Chondrocyte (in vitro differentiated cells): ENCODE measurements at regions not wholly inside any gene's neighbourhood (a gene's known extent, or its start where the extent isn't known, plus 50 kb on each side); places are given as distances from the start of the nearest gene placed in this dataset.
"Not testable (repeated sequence)": the region's sequence is repeated elsewhere in the genome, so short reads cannot be mapped to it uniquely, and the experiment has no call there.

Experiments
- DNase-seq: peaks from one replicate; pipeline ENCODE4 v3.0.0; 2021; ENCODE audit warnings: mixed read lengths, low spot score
- H3K27ac Mint-ChIP-seq: one replicate; pipeline ENCODE4 v1.8.0; 2021; ENCODE audit warnings: mild to moderate bottlenecking, moderate library complexity, mixed read lengths; ENCODE audit not compliant: unreplicated experiment
- H3K27me3 Mint-ChIP-seq: 2 replicates; pipeline ENCODE4 v1.8.0; 2021; ENCODE audit warnings: low read depth, mixed read lengths
- H3K36me3 Mint-ChIP-seq: 2 replicates; pipeline ENCODE4 v1.8.0; 2021; ENCODE audit warnings: low read depth, mixed read lengths
- H3K4me1 Mint-ChIP-seq: 2 replicates; pipeline ENCODE4 v1.8.0; 2021; ENCODE audit warnings: low read depth, mild to moderate bottlenecking, mixed read lengths
- H3K4me3 Mint-ChIP-seq: one replicate; pipeline ENCODE4 v1.8.0; 2021; ENCODE audit warnings: mild to moderate bottlenecking, moderate library complexity, mixed read lengths; ENCODE audit not compliant: unreplicated experiment
- H3K9me3 Mint-ChIP-seq: 2 replicates; pipeline ENCODE4 v1.8.0; 2021; ENCODE audit warnings: low read depth, mixed read lengths
- TF ChIP-seq, protein P1 (sequence below): fragments of 200-600 bp; sonication (generic); IDR thresholded peaks from 2 replicates; pipeline ENCODE4 v1.5.0; 2021; ENCODE audit warnings: antibody characterized with exemption, mild to moderate bottlenecking, moderate library complexity

DNA sequence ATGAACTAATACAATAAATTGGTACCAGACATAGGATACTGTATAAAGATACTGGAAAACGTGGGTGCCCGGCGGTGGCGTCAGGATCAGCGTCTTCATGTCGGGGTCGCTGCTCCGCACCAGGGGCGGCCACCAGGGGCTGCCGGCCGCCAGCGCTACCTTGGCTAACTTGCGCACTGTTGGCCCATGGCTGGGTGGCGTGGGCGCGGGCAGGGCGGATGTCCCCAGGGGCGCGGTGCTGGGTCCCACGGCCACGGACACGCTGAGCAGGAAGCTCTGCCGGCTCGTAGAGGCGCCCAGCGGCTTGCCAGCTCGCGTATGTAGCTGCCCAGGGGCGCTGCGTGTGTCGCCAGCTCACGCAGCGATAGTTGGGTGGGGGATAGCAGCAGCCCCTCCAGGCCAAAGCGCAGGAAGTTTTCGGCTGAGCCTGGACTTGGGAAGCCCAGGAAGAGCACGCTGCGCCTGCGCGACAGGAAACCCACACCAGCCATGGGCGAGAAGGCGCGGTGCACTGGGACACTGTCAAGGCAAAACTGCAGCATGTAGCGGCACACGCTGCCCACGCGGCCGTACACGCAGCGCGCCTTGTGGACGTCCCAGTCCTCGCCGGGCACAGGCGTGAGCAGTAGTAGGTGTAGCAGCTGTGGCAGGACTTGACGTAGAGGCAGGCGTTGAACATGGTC, 299.9 kb downstream of the CCDC74A start:
- H3K4me1 Mint-ChIP-seq = no peaks in the 10 kb centered on the region
- DNase-seq = no peak
- no peaks in the 10 kb centered on the region for H3K9me3 Mint-ChIP-seq
- TF ChIP-seq, protein P1, sequence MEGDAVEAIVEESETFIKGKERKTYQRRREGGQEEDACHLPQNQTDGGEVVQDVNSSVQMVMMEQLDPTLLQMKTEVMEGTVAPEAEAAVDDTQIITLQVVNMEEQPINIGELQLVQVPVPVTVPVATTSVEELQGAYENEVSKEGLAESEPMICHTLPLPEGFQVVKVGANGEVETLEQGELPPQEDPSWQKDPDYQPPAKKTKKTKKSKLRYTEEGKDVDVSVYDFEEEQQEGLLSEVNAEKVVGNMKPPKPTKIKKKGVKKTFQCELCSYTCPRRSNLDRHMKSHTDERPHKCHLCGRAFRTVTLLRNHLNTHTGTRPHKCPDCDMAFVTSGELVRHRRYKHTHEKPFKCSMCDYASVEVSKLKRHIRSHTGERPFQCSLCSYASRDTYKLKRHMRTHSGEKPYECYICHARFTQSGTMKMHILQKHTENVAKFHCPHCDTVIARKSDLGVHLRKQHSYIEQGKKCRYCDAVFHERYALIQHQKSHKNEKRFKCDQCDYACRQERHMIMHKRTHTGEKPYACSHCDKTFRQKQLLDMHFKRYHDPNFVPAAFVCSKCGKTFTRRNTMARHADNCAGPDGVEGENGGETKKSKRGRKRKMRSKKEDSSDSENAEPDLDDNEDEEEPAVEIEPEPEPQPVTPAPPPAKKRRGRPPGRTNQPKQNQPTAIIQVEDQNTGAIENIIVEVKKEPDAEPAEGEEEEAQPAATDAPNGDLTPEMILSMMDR = no peak
- no peaks in the 10 kb centered on the region for H3K27me3 Mint-ChIP-seq
- no peak overlapping the region for H3K4me3 Mint-ChIP-seq
- H3K27ac Mint-ChIP-seq = no peak overlapping the region
- H3K36me3 Mint-ChIP-seq = no peaks in the 10 kb centered on the region

DNA sequence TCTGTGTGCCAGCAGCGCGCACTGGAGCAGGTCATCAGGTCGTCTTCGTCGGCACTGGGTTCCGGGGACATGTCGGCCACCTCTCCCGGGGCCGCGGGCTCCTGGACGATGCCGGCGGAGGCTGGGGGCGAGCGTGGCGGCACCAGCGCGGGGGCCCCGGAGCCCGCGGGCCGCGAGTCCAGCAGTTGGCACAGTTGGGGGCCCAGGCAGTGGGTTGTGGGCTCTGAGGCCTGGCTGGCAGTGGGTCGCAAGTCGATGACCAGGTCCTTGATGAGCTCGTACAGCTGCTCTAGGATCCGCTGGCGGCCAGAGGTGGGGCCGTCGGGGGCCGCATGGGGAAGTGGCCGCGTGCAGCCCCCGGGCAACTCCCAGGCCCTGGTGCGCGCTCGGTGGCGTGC, 300.5 kb downstream of the CCDC74A start:
- Mint-ChIP-seq H3K4me3 (no peak overlapping the region), H3K27me3 (no peaks in the 10 kb centered on the region), H3K4me1 (no peaks in the 10 kb centered on the region), H3K27ac (no peak overlapping the region), H3K36me3 (no peaks in the 10 kb centered on the region), H3K9me3 (no peaks in the 10 kb centered on the region)
- TF ChIP-seq, protein P1 = no peak
- DNase-seq = no peak

DNA sequence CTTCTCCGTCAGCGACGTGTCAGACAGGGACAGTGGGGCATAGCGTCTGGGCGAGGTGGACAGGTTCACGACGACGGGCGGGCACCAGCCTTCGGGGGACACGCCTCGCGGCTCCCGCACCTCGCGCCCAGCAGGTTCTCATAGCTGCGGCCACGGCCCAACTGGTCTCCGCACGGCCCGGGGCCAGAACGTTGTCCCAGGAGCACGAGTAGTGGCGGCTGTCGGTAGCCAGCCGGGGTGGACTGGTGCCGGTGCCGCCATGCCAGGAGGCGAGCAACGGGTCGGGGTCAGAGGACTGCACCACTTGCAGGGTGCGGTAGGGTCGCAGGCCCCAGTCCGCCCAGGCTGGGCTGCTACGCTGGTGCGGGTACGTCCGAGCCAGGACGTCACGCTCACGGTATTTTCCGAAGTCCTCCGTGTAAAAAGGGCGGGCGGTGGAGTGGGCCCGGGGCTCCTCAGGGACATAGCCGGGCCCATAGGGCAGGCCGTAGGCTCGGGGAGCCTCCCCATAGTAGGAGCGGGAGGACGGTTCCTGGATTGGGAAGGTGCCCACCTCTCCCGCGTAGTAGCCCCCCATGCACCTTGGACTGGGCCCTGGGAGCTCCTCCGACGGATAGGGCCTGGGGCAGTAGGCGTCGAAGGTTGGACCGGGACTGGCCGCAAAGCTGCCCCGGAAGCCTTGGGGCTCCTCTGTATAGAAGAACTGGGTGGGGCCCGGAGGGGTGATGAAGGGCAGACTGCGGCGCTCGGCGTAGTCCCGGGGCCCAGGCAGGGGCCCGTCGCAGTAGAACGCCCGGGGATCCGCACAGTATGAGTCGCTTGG, 301.2 kb downstream of the CCDC74A start:
- not testable (repeated sequence) for H3K27ac Mint-ChIP-seq, H3K4me3 Mint-ChIP-seq, H3K4me1 Mint-ChIP-seq

DNA sequence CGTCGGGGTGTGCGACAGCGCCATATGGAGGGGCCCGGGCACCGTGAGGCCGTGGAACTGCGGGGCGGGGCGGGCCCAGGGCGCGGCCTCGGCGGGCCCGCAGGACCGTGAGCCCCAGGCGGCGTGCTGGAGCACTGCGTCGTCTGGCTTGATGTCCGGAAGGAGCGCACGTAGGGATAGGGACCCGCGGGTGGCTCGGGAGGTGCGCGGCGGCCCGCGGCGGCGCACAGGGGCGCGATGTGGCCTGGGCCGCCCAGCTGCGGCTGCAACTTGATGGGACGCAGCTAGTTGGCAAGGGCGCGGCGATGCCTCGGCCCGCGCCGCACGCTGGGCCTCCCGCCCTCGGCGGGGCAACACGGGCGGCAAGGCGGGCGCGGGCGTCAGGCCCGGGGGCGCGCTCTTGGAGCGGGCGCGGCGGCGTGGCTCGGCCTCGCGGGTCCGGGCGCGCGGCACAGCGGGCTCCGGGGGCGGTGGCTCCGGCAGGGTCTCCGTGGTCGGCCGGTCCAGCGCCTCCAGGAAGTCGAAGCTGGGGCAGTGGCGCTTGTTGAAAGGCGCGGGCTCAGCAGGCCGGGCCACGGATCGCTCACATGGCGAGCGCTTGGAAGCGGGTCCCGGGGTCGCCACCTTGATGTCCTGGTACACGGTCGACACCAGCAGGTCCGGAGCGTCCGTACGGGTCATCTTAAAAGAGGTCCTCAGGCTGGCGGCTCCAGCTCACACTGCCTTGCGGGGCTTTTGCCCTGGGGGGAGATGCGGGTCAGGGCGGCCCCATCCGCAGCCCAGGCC, 302.0 kb downstream of the CCDC74A start:
- H3K27ac Mint-ChIP-seq, H3K36me3 Mint-ChIP-seq, H3K27me3 Mint-ChIP-seq, H3K4me3 Mint-ChIP-seq, H3K4me1 Mint-ChIP-seq, H3K9me3 Mint-ChIP-seq: not testable (repeated sequence)
- peak; percentile 94 for DNase-seq

More for the DNA sequence above, 301.2 kb downstream of the CCDC74A start:
- not testable (repeated sequence) for H3K9me3 Mint-ChIP-seq, H3K36me3 Mint-ChIP-seq, H3K27me3 Mint-ChIP-seq
- peak; percentile 83 for DNase-seq

DNA sequence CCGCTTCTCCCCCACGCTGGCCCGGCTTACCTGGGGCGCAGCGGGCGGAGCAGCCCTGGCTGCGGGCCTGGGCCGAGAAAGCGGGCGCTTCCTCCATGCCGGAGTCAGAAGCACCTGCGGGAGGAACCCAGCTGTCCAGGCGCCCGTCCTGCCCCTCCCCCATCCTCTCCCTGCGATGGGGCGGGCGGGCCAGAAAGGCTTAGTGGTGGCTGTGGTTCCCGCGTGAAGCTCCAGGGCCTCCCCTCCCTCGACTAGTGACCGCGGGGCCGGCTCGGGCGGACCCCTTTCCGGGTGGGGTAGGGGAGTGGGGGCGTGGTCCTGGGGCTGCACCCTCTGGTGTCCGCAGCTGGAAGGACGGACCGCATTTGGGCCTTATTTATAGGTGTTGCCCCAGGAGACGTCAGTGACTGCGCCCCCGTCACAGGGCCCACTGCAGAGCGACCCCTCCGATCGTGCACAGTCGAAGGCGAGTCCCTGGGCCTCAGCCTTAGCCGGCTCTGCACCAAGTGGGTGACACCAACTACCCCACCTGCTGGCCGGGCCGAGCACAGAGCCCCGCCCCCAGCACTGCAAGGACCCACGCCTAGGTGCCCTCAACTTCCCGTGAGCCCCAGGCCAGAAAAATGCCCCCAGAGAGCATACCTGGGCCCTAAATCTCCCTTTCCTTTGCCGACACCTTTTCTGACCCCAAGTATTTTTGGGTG, 302.7 kb downstream of the CCDC74A start:
- H3K27ac Mint-ChIP-seq, H3K9me3 Mint-ChIP-seq, H3K4me1 Mint-ChIP-seq, H3K36me3 Mint-ChIP-seq, H3K27me3 Mint-ChIP-seq, H3K4me3 Mint-ChIP-seq: not testable (repeated sequence)
- DNase-seq = peak; percentile 87

DNA sequence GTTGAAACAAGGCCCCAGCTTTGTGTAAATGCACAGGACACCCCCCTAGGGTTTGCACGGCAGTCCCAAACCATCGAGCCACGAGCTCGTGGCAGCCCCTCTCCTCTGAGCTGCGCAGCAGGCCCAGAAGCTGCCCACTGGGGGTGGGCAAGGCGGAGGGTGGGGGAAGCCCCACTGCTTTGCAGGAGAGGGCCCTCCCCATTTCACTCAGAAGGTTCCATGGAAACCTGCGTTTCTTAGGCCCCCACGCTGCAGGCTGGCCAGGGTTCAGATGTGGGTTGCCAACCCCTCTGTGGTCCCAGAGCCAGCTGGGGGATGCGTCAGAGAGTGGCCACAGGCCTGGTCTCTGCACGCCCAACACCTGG, 303.2 kb downstream of the CCDC74A start:
- not testable (repeated sequence) for H3K27ac Mint-ChIP-seq, H3K4me3 Mint-ChIP-seq, H3K9me3 Mint-ChIP-seq, H3K27me3 Mint-ChIP-seq, H3K4me1 Mint-ChIP-seq, H3K36me3 Mint-ChIP-seq, DNase-seq
